ENCODE measurements at regions not wholly inside any gene's neighbourhood (a gene's known extent, or its start where the extent isn't known, plus 50 kb on each side); places are given as distances from the start of the nearest gene placed in this dataset.
"Not testable (repeated sequence)": the region's sequence is repeated elsewhere in the genome, so short reads cannot be mapped to it uniquely, and the experiment has no call there.

GRCh38 chr3:162569314-162569713 is 1072.7 kb downstream of the OTOL1 start:
- DNase-seq, result no peak

DNA sequence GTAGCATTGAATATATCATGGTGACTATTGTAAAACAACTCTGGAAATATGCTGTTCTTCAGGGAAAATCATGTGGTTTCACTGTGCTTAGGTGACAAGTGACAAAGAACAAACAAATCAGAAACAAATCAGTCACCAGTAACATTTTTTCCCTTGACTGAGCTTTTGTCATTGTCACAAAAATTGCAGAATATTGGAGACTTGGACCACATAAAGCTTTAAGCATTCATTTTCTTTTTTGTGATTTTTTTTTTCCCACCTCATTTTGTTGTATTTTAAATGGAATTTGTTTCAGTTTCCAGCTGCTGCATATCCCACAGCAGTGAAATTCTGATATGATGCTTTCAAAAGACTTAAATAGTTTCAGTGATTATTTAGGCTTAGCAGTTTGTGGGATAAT is 1088.4 kb downstream of the OTOL1 start:
- DNase-seq, result no peak

GRCh38 chr3:162586591-162586990 is 1090.0 kb downstream of the OTOL1 start:
- DNase-seq, result no peak

DNA sequence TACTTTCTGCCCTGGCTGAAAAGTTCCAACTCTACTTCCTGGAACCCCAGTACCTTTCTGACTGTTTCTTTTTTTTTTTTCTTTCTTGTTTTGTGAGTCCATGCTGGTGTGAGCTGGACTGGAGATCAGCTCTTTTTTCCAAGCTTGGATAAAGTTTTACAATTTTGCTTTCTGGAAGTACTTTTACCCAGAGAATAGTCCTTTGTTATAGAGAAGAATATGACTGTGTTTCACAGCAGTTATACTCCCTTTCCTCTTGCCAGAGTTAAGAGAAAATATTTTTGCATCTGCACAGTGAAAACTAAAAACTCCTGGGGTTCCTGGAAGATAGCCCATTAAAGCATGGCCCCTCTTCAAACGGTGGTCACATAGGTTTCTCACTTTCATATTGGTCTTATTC is 1100.6 kb downstream of the OTOL1 start:
- no peak for DNase-seq

GRCh38 chr3:162598500-162598899 is 1101.9 kb downstream of the OTOL1 start:
- DNase-seq, result not testable (repeated sequence)

GRCh38 chr3:162599742-162600141 is 1103.1 kb downstream of the OTOL1 start:
- not testable (repeated sequence) for DNase-seq

- DNase-seq, result no peak
These were observed 1104.6 kb downstream of the OTOL1 start for GRCh38 chr3:162601101-162601670.

GRCh38 chr3:162602619-162603018 is 1106.0 kb downstream of the OTOL1 start:
- DNase-seq, result no peak

GRCh38 chr3:162605651-162606204 is 1109.1 kb downstream of the OTOL1 start:
- DNase-seq, result no peak

- no peak for DNase-seq
These were observed 1113.7 kb downstream of the OTOL1 start for GRCh38 chr3:162610261-162610660.

- no peak for DNase-seq
These were observed 1116.4 kb downstream of the OTOL1 start for GRCh38 chr3:162612991-162613390.

DNA sequence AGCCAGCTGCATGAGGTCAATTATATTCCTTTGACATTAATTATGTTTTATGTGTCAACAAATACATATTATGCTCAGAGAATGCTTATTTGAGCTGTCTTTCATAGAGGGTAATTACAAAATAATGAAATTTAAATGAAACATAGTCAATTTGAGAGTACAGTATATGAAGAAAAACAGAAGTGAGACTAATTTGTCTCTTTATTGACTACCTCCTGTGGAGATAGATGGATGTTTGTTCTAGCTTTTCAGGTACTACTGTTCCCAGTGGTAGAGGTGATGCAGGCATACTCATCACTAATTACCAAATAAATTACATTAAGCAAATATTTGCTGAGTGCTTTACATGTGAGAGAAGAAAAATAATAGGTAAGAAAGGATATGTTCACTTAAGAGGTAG is 1129.6 kb downstream of the OTOL1 start:
- DNase-seq, result no peak

- DNase-seq, result no peak
These were observed 1131.9 kb downstream of the OTOL1 start for GRCh38 chr3:162628531-162628930.

DNA sequence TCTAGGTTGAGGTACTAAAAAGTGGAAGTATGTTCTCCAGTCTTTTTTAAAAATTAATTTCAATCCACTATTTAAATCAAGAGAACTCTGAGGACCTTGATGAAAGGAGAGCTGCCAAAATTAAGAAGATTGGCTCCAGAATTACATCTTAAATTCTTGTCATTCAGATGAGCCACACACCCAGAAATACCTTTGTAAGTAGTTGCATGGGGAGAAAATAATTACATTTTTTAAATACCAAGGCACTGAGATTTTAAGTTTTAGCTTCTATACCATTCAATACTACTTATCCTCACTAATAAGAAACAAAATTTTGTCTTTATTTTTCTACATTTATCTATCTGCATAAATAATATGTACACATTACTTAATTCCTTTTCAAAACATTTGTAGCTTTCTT is 1132.8 kb downstream of the OTOL1 start:
- DNase-seq, result no peak

- DNase-seq, result no peak
These were observed 1136.1 kb downstream of the OTOL1 start for GRCh38 chr3:162632672-162633071.

DNA sequence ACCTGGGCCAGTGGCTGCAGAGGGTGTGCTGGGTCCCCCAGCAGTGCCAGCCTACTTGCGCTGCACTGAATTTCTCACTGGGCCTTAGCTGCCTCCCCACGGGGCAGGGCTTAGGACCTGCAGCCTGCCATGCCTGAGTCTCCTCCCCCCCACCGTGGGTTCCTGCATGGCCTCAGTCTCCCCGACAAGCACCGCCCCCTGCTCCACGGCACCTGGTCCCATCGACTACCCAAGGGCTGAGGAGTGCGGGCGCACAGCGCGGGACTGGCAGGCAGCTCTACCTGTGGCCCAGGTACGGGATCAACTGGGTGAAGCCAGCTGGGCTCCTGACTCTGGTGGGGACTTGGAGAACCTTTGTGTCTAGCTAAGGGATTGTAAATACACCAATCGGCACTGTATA is 1143.6 kb downstream of the OTOL1 start:
- not testable (repeated sequence) for DNase-seq

DNA sequence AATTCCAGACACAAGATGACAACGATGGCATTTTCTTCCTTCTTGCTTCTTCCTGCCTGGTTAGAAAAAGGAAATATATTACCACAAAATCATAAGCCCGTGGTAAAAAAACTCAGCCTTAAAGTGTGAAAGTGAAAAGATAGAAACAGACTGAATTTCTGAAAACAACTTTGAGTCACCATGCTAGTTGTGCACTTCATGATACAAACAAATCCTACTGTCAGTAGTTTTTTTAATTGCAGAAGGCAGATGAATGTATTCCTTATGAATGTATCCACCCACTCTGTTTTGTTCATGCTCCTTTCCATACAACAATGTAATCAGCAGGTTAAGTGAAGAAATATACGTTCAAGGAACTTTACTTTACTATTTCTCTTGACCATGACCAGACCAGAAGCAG is 1144.7 kb downstream of the OTOL1 start:
- DNase-seq, result no peak

- no peak for DNase-seq
These were observed 1145.3 kb downstream of the OTOL1 start for GRCh38 chr3:162641907-162642306.

DNA sequence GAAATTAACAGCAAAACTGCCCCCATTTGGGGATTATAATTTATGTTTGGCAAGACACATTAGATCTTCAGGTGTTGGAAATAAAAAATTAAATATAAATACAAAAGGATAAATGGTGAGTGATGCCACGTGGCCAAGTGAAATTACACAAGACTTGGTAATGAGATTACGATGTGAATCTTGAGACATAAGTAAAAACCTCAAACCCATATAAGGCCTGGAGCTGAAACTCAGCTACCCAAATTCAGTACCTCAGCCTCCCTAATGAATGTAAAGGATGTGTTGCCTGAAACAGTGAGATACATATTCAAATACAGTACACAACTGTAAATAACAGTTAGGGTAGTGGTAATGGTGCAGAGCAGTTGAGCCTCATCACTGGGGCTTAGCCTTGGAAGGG is 1146.6 kb downstream of the OTOL1 start:
- no peak for DNase-seq

- no peak for DNase-seq
These were observed 1150.7 kb downstream of the OTOL1 start for GRCh38 chr3:162647321-162647720.

- no peak for DNase-seq
These were observed 1161.4 kb downstream of the OTOL1 start for GRCh38 chr3:162658003-162658402.

GRCh38 chr3:162665684-162666391 is 1169.2 kb downstream of the OTOL1 start:
- no peak for DNase-seq

DNA sequence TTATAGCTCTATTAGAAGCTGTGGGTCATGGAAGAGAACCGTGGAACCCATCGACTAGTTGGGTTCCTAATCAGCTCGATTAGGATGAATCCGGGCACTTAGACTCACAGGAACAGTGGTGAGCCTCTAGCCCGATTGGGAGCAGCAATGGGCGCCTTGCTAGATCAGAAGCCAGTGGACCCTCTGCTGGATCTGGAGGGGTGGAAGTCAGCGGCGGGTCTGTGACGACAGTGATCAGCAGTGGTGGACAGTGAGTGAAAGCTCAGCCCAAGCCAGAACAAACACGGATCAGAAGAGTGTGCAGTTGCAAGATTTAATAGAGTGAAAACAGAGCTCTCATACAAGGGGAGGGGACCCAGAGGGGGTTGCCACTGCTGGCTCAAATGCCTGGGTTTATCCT is 1170.2 kb downstream of the OTOL1 start:
- DNase-seq, result no peak

DNA sequence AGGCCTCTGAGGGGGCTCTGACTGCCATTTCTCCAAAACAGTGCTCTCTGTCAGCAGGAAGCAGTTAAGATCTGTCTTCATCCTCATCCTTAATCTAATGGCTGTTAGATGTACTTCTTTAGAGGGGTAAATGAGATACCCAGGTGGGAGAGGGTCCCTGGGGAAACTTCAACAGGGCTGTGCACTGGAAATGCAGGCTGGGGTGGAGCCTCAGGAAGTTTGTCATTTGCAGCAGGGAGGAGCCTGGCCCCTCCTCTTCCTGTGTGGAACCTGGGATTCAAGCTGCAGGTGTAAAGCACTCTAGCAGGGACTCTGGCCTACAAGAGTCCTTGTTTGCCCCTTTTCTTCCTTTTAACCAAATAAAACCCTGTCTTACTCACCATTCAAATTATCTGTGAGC is 1173.6 kb downstream of the OTOL1 start:
- DNase-seq, result no peak

DNA sequence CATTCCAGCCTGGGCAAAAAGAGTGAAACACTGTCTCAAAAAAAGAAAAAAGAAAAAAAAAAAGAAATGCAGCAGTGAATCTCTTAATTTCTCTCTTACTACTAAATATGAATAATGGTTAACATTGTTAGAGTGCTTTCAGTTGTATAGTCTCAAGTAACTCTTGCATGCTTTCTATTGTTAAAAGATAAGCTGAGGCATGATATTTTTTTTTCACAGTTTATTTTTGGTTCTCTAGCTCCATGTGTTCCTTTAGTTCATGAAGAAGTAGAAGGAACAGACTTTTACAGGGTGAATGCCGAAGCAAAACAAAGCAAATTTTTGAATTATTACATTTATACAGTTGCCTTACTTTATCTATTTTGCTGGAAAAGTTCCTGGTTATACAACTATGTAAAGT is 1180.9 kb downstream of the OTOL1 start:
- no peak for DNase-seq

All from CD4-positive, alpha-beta T cell treated with Interleukin-15 for 1 hour (primary cell).